ENCODE measurements at regions not wholly inside any gene's neighbourhood (a gene's known extent, or its start where the extent isn't known, plus 50 kb on each side); places are given as distances from the start of the nearest gene placed in this dataset.

GRCh38 chr12:25769082-25769945, 189.2 kb upstream of the RASSF8 start:
- Histone ChIP-seq H3K27ac (ENCODE audit: insufficient read length, low read depth, low read length) (no peak overlapping the region), H3K23ac (ENCODE audit: insufficient read length, low read depth, low read length) (no peak overlapping the region), H3K79me2 (ENCODE audit: insufficient read depth, low read length) (no peaks in the 10 kb centered on the region), H2BK5ac (ENCODE audit: insufficient read length, low read length) (no peak overlapping the region), H3T11ph (ENCODE audit: low read length) (no peak overlapping the region), H3K79me1 (ENCODE audit: insufficient read depth, low read depth, low read length, poor library complexity, severe bottlenecking) (no peaks in the 10 kb centered on the region), H3K4ac (ENCODE audit: low read depth, low read length) (no peak overlapping the region), H4K91ac (ENCODE audit: insufficient read length, low read depth, low read length) (no peak overlapping the region), H3K27me3 (ENCODE audit: insufficient read depth, low read length) (no peaks in the 10 kb centered on the region), H3K4me1 (ENCODE audit: insufficient read depth, low read length) (no peaks in the 10 kb centered on the region), H3K4me2 (ENCODE audit: insufficient read depth, insufficient read length, low read length) (no peak overlapping the region), H4K20me1 (ENCODE audit: control insufficient read depth, insufficient read depth, insufficient read length) (no peaks in the 10 kb centered on the region), H2AK5ac (ENCODE audit: insufficient read length, low read length) (no peak overlapping the region), H2BK20ac (ENCODE audit: low read depth, low read length, poor library complexity, severe bottlenecking) (no peak overlapping the region), H3K9me3 (ENCODE audit: control insufficient read depth, low read depth, low read length) (no peaks in the 10 kb centered on the region), H3K23me2 (ENCODE audit: insufficient read length, low read depth, low read length, poor library complexity, severe bottlenecking) (no peaks in the 10 kb centered on the region), H2BK12ac (ENCODE audit: insufficient read length, low read depth, low read length) (no peak overlapping the region), H4K5ac (ENCODE audit: insufficient read length, low read depth, low read length) (no peak overlapping the region), H2BK15ac (ENCODE audit: low read depth, low read length) (no peak overlapping the region), H2AFZ (ENCODE audit: low read length) (no peak overlapping the region), H4K8ac (replicated peaks; ENCODE audit: insufficient read length, low read depth, low read length) (no peak overlapping the region), H3K56ac (ENCODE audit: insufficient read length, low read depth, low read length) (no peak overlapping the region), H2BK120ac (ENCODE audit: low read depth, low read length, poor library complexity, severe bottlenecking) (no peak overlapping the region), H3K18ac (ENCODE audit: insufficient read length, low read depth, low read length) (no peak overlapping the region), H3K9ac (ENCODE audit: extremely low read depth, insufficient read length, low read length) (no peak overlapping the region), H3K14ac (ENCODE audit: insufficient read depth, low read length) (no peak overlapping the region)
- no peak overlapping the region for H3K4me3 Mint-ChIP-seq
- DNase-seq: no peak
- H3K27me3 Mint-ChIP-seq (ENCODE audit: low read depth): no peaks in the 10 kb centered on the region
- no peaks in the 10 kb centered on the region for H3K9me3 Mint-ChIP-seq
- H3K27ac Mint-ChIP-seq: peak overlapping the region in 1 of 3 experiments; percentile 73; a peak in 1 of 7 replicates
- no peak for TF ChIP-seq CTCF (conservative IDR thresholded peaks at IDR 0.05)
- no peaks in the 10 kb centered on the region for H3K36me3 Mint-ChIP-seq (ENCODE audit: insufficient read depth in 1 of 3, low read depth in 3 of 3)
- no CpG with 5 or more reads among the region's 6 CpGs for WGBS (ENCODE audit: extremely low coverage, insufficient read length, low lambda C conversion rate)
- H3K4me1 Mint-ChIP-seq: peaks cover 4 to 7% of the 10 kb centered on the region in 2 experiments
